Stomach (tissue), 8 donors: ENCODE measurements at regions not wholly inside any gene's neighbourhood (a gene's known extent, or its start where the extent isn't known, plus 50 kb on each side); places are given as distances from the start of the nearest gene placed in this dataset.

Experiments used
- DNase-seq, 2 donors: peaks; one replicate each; pipeline versions ENCODE4 v3.0.0 to v3.0.0-alpha.2; 2013 to 2019
- H3K27ac ChIP-seq, 5 donors: fragments of 200-600 bp in 4 of 5; sonication (generic) in 4 of 5; one replicate each; pipeline ENCODE4 v1.5.1; 2013 to 2019; ENCODE audit warnings: mild to moderate bottlenecking in 1 of 5, moderate library complexity in 1 of 5
- H3K27me3 ChIP-seq, 3 donors: fragments of 200-600 bp; sonication (generic); one replicate each; pipeline ENCODE4 v1.5.1; 2017 to 2019; ENCODE audit warnings: mixed run types in 1 of 3
- H3K36me3 ChIP-seq, 4 donors: fragments of 200-600 bp; sonication (generic); 1 replicate in 3 of 4; 2 replicates in 1 of 4; pipeline ENCODE4 v1.5.1; 2016 to 2019
- H3K4me1 ChIP-seq, 4 donors: fragments of 200-600 bp; sonication (generic); one replicate each; pipeline ENCODE4 v1.5.1; 2016 to 2019
- H3K4me3 ChIP-seq, 4 donors: fragments of 200-600 bp; sonication (generic) in 3 of 4; one replicate each; pipeline ENCODE4 v1.5.1; 2016 to 2019; ENCODE audit warnings: mild to moderate bottlenecking in 1 of 4
- H3K9me3 ChIP-seq, 4 donors: fragments of 200-600 bp; sonication (generic); one replicate each; pipeline ENCODE4 v1.5.1; 2016 to 2019
- CTCF ChIP-seq, 7 experiments: fragments of 450-650 bp in 4 of 7; fragments of 200-600 bp in 3 of 7; sonication (generic) in 3 of 7; IDR thresholded peaks; one replicate each; pipeline ENCODE4 v1.5.1; 2016 to 2019; ENCODE audit warnings: antibody characterized with exemption in 7 of 7, control low read depth in 2 of 7, mild to moderate bottlenecking in 1 of 7
- EP300 ChIP-seq: sonication (generic); formaldehyde crosslinking; IDR thresholded peaks from one replicate; pipeline ENCODE4 v1.6.1; 2017; ENCODE audit warnings: antibody characterized with exemption
- POLR2A ChIP-seq, 4 donors: fragments of 450-650 bp; IDR thresholded peaks; one replicate each; pipeline ENCODE4 v1.6.1; 2016; ENCODE audit warnings: antibody characterized with exemption in 4 of 4, control low read depth in 2 of 4, mild to moderate bottlenecking in 1 of 4, moderate library complexity in 1 of 4
- POLR2AphosphoS5 ChIP-seq, 3 donors: sonication (generic); formaldehyde crosslinking; IDR thresholded peaks; one replicate each; pipeline ENCODE4 v1.6.1; 2016; ENCODE audit warnings: antibody characterized with exemption in 3 of 3
- WGBS, 5 donors: extraction: QIAGEN DNeasy Blood & Tissue Kit in 3 of 5; methylation state at CpG; one replicate each; pipeline versions ENCODE4 v1.1.5 to v1.1.7; 2013 to 2018; 5-methylcytosine and 5-hydroxymethylcytosine counted together
- intact Hi-C: fragments of 100-400 bp; cut with DNase I; formaldehyde crosslinking; loops from one replicate; pipeline ENCODE4 v1.15.1; 2023; ENCODE audit warnings: low total_unique reads
- donor health status: healthy with polysubstance abuse.
- donor health status: Bipolar disorder and iron deficiency.
- donor health status: healthy.

DNA sequence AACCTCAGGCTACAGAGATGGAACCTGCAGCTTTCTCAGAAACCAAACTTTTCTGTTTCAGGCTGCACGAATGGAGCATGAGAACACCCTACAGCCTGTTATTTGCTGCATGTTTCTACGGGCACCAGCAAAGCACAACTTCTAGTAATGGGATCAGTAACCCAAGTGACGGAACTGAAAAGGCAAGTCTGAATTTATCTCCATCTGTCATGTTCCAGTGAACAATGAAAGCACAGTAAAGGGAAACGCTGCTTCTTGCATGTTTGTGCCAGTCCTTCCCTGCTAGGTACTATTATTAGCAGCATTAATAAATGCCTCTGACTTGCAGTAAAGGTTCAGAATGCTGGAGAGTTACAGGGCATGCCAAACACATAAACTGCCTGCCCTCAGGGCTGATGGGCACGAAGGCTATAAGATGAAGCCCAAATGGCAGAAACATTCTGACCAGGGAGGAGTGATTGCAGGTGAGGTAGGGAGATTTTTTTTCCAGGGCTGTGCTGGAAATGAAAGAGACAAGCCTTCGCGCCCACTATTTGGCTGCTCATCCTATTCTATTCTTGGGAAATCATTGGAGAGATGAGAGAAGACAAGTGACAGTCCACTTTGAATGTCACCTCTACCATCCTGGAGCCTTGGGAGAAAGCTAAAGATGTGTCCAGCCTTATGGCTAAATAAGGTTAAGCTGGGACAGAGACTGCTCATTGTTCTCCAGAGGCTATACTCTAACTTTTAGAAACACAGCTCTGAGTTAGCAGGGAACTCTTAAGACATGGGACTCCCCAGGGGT is 100.4 kb upstream of the PLXNC1 start:
- Histone ChIP-seq H3K4me3 (no peak overlapping the region), H3K4me1 (peaks cover 0 to 9% (median 0%) of the 10 kb centered on the region in 4 donors), H3K9me3 (no peaks in the 10 kb centered on the region), H3K27me3 (no peaks in the 10 kb centered on the region), H3K27ac (no peak overlapping the region), H3K36me3 (no peaks in the 10 kb centered on the region)
- WGBS, 5 donors, result 59 to 70% (median 69%) methylated on average over 7 of the region's 7 CpGs
- intact Hi-C loops, result no loop called here
- TF ChIP-seq POLR2AphosphoS5 (IDR thresholded peaks at IDR 0.05), result no peak
- no peak for TF ChIP-seq CTCF (IDR thresholded peaks at IDR 0.05)
- peak in 1 of 2 donors; percentile 41 for DNase-seq

DNA sequence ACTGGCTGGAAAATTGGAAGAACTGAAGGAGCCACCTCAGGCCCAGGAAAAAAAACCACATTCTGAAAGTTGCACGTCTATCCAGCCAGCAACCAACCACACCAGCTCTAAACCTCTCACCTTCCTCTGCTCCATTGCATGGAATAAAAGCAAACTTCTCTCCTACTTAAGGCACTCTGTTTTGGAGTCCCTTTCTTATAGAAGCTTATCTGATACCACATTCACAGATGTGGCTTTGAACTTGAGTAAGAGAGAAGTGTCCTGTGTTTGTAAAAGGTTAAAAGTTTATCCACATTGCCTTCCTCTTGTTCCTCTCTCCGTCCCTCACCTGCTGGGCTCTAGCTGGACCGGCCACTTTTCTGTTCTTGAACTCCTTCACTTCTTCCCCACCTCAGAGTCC is 99.6 kb upstream of the PLXNC1 start:
- peaks cover 0 to 9% (median 0%) of the 10 kb centered on the region in 4 donors for H3K4me1 ChIP-seq
- no peak overlapping the region for H3K27ac ChIP-seq
- peaks cover 0 to 3% (median 0%) of the 10 kb centered on the region in 4 donors for H3K9me3 ChIP-seq
- H3K36me3 ChIP-seq, result no peaks in the 10 kb centered on the region
- intact Hi-C loops, result no loop called here
- no peak overlapping the region for H3K4me3 ChIP-seq
- TF ChIP-seq POLR2AphosphoS5 (IDR thresholded peaks at IDR 0.05), result no peak
- no peak for TF ChIP-seq POLR2A (IDR thresholded peaks at IDR 0.05)
- no peak for TF ChIP-seq CTCF (IDR thresholded peaks at IDR 0.05)
- no peak for DNase-seq
- H3K27me3 ChIP-seq, result no peaks in the 10 kb centered on the region
- WGBS, 5 donors, result 36 to 66% (median 47%) methylated on average over 3 of the region's 3 CpGs

DNA sequence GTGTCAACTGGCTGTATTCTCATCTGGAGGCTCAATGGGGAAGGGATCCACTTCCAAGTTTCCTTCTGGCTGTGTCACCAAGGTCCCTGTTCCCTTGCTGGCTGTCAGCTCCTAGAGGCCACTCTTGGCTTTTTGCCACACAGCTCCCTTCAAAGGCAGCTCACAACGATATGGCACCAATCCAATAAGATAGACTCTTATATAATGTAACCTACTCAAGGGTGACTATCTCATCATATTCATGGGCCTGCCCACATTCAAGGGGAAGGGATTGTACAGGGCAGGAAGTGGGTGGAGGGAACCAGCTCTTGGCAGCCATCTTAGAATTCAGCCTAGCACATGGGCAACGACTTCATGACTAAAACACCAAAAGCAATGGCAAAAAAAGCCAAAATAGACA is 98.7 kb upstream of the PLXNC1 start:
- DNase-seq, result peak in 1 of 2 donors; percentile 41
- Histone ChIP-seq H3K27ac (no peak overlapping the region), H3K9me3 (peaks cover 0 to 7% (median 0%) of the 10 kb centered on the region in 4 donors), H3K36me3 (no peaks in the 10 kb centered on the region), H3K27me3 (no peaks in the 10 kb centered on the region), H3K4me1 (peaks cover 0 to 9% (median 0%) of the 10 kb centered on the region in 4 donors), H3K4me3 (no peak overlapping the region)
- WGBS, 5 donors, result 60 to 77% (median 67%) methylated on average over 2 of the region's 2 CpGs
- intact Hi-C loops, result no loop called here
- no peak for TF ChIP-seq POLR2A (IDR thresholded peaks at IDR 0.05)
- no peak for TF ChIP-seq EP300
- no peak for TF ChIP-seq CTCF (IDR thresholded peaks at IDR 0.05)
- TF ChIP-seq POLR2AphosphoS5 (IDR thresholded peaks at IDR 0.05), result no peak

GRCh38 chr12:94053676-94054075 is 94.7 kb upstream of the PLXNC1 start:
- 85 to 94% (median 90%) methylated on average over 2 of the region's 2 CpGs for WGBS, 5 donors
- Histone ChIP-seq H3K27me3 (no peaks in the 10 kb centered on the region), H3K9me3 (peaks cover 0 to 7% (median 0%) of the 10 kb centered on the region in 4 donors), H3K36me3 (no peaks in the 10 kb centered on the region), H3K4me3 (no peak overlapping the region), H3K4me1 (no peaks in the 10 kb centered on the region), H3K27ac (no peak overlapping the region)
- intact Hi-C loops, result no loop called here
- no peak for TF ChIP-seq POLR2AphosphoS5 (IDR thresholded peaks at IDR 0.05)
- no peak for TF ChIP-seq EP300
- no peak for TF ChIP-seq CTCF (IDR thresholded peaks at IDR 0.05)
- TF ChIP-seq POLR2A (IDR thresholded peaks at IDR 0.05), result no peak
- DNase-seq, result no peak
